Heart left ventricle (tissue), 16 donors: ENCODE measurements at regions not wholly inside any gene's neighbourhood (a gene's known extent, or its start where the extent isn't known, plus 50 kb on each side); places are given as distances from the start of the nearest gene placed in this dataset.
"Not testable (repeated sequence)": the region's sequence is repeated elsewhere in the genome, so short reads cannot be mapped to it uniquely, and the experiment has no call there.

ENCODE experiments used
- ATAC-seq, 4 donors: fragments of 200-7000 bp; cut with Tn5 transposase; one replicate each; pipeline ENCODE4 v1.9.1; 2020 to 2022; ENCODE audit warnings: moderate library complexity in 4 of 4, mild to moderate bottlenecking in 3 of 4, moderate number of reproducible peaks in 1 of 4
- DNase-seq, 5 donors: peaks; one replicate each; pipeline ENCODE4 v3.0.0-alpha.2; 2020
- H3K27ac ChIP-seq, 12 donors: fragments of 200-600 bp; sonication (generic) in 4 of 12; one replicate each; pipeline versions ENCODE4 v1.5.0 to v1.8.0; 2016 to 2022; ENCODE audit warnings: mild to moderate bottlenecking in 2 of 12
- H3K27me3 ChIP-seq, 9 donors: fragments of 200-600 bp; sonication (generic) in 2 of 9; one replicate each; pipeline versions ENCODE4 v1.5.1 to v1.8.0; 2016 to 2022; ENCODE audit warnings: mild to moderate bottlenecking in 3 of 9
- H3K36me3 ChIP-seq, 9 donors: fragments of 200-600 bp; sonication (generic) in 2 of 9; one replicate each; pipeline versions ENCODE4 v1.5.0 to v1.8.0; 2018 to 2022; ENCODE audit warnings: mild to moderate bottlenecking in 2 of 9
- H3K4me1 ChIP-seq, 12 donors: fragments of 200-600 bp; sonication (generic) in 4 of 12; one replicate each; pipeline versions ENCODE4 v1.5.0 to v1.8.0; 2016 to 2022; ENCODE audit warnings: mild to moderate bottlenecking in 3 of 12
- H3K4me3 ChIP-seq, 12 donors: fragments of 200-600 bp; sonication (generic) in 4 of 12; one replicate each; pipeline versions ENCODE4 v1.5.0 to v1.8.0; 2017 to 2022; ENCODE audit warnings: mild to moderate bottlenecking in 9 of 12, moderate library complexity in 4 of 12
- H3K9me3 ChIP-seq, 12 donors: fragments of 200-600 bp; sonication (generic) in 4 of 12; one replicate each; pipeline versions ENCODE4 v1.5.0 to v1.8.0; 2016 to 2022; ENCODE audit warnings: mild to moderate bottlenecking in 1 of 12
- POLR2A ChIP-seq, 2 donors: fragments of 450-650 bp; IDR thresholded peaks; one replicate each; pipeline ENCODE4 v1.6.1; 2017; ENCODE audit warnings: antibody characterized with exemption in 2 of 2, mild to moderate bottlenecking in 2 of 2, moderate library complexity in 2 of 2
- WGBS, 4 donors: extraction: QIAGEN DNeasy Blood & Tissue Kit in 2 of 4; methylation state at CpG; one replicate each; pipeline versions ENCODE4 v1.1.5 to v1.1.7; 2013 to 2018; 5-methylcytosine and 5-hydroxymethylcytosine counted together
- intact Hi-C, 10 donors: fragments of 100-400 bp; cut with DNase I; formaldehyde crosslinking; loops; one replicate each; pipeline versions ENCODE4 v1.11.1 to v1.14.2; 2022
- TF ChIP-seq, protein P1 (sequence below), 12 donors: fragments of 200-600 bp; sonication (generic) in 4 of 12; IDR thresholded peaks; one replicate each; pipeline versions ENCODE4 v1.5.0 to v1.8.0; 2018 to 2022; ENCODE audit warnings: antibody characterized with exemption in 12 of 12, mild to moderate bottlenecking in 5 of 12
- donor health status: ischemic (EF 13 %, LVEDD 7.1; RV severe dilation, severe dysfunction).
- donor health status: healthy with polysubstance abuse.
- donor health status: DM: no; HTN: yes; CAD: no.
- donor health status: DM: no; HTN: no; CAD: no.
- donor health status: ischemic (EF 25% LVEDD 6.9; RV normal size, moderate dysfunction).
- donor health status: ischemic (EF 25% LVEDD 5.7; RV mildly dilated, moderate dysfunction).
- donor health status: healthy.
- donor health status: DM: yes; HTN: yes; CAD: no.
- donor health status: ischemic (EF 35%, LVEDD 5.7; RV mildly dilated, moderate dysfunction).
- donor health status: nonischemic (EF 11% LVEDD 7.7; RV severe dilation, severe dysfunction).
- donor health status: DM: yes; HTN: yes; CAD: no.
- donor health status: PGD.
- donor health status: ischemic (EF 29% LVEDD 5.4; RV normal size, mild dysfunction).
- donor health status: nonischemic (EF 23%, LVEDD 6.1; RV moderate dilation, normal function).

DNA sequence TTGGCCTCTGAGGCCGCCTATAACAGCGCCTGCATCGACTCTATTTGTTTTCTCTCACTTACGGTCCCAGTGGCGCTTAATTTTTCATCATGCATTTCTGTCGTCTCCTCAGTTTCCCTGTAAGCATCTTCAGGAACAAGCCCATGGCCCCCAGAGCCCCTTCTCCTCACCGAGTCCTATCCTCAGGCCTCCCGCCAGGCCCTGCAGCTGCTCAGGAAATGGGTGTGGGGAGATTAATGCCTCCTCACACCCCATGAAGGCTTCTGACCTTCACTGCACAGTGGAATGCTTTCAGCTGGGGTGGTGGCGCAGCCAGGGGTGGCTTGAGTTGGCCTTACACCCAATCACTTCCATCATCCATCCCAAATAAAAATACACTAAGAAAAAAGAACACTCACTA lies 260.4 kb downstream of the FAM43A start:
- WGBS, 4 donors: 81 to 88% (median 85%) methylated on average over 9 of the region's 9 CpGs
- no peak for ATAC-seq

DNA sequence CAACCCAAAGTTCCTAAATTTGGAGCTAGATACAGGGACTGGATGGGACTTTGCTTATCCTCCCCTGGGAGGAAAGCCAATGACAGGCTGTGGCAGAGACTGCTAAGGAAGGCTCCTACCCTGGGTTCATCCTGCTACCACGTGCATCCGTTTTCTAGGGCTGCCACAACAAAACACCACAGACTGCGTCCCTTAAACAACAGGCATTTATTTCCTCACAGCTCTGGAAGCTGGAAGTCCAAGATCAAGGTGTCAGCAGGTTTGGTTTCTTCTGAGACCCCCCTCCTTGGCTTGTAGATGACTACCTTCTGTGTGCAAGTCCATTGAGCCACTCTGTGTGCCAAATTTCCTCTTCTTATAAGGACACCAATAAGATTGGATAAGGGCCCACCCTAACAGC lies 263.9 kb downstream of the FAM43A start:
- peaks cover 0 to 12% (median 0%) of the 10 kb centered on the region in 12 donors for H3K9me3 ChIP-seq
- TF ChIP-seq POLR2A (IDR thresholded peaks at IDR 0.05): no peak
- TF ChIP-seq, protein P1, sequence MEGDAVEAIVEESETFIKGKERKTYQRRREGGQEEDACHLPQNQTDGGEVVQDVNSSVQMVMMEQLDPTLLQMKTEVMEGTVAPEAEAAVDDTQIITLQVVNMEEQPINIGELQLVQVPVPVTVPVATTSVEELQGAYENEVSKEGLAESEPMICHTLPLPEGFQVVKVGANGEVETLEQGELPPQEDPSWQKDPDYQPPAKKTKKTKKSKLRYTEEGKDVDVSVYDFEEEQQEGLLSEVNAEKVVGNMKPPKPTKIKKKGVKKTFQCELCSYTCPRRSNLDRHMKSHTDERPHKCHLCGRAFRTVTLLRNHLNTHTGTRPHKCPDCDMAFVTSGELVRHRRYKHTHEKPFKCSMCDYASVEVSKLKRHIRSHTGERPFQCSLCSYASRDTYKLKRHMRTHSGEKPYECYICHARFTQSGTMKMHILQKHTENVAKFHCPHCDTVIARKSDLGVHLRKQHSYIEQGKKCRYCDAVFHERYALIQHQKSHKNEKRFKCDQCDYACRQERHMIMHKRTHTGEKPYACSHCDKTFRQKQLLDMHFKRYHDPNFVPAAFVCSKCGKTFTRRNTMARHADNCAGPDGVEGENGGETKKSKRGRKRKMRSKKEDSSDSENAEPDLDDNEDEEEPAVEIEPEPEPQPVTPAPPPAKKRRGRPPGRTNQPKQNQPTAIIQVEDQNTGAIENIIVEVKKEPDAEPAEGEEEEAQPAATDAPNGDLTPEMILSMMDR (IDR thresholded peaks at IDR 0.05): no peak
- H3K36me3 ChIP-seq: no peaks in the 10 kb centered on the region
- intact Hi-C loops: no loop called here
- H3K4me3 ChIP-seq: no peak overlapping the region
- 64 to 99% (median 78%) methylated on average over 3 of the region's 3 CpGs for WGBS, 4 donors
- ATAC-seq (no peak), DNase-seq (no peak)
- no peaks in the 10 kb centered on the region for H3K27me3 ChIP-seq
- no peak overlapping the region for H3K27ac ChIP-seq
- peaks cover 0 to 33% (median 19%) of the 10 kb centered on the region in 12 donors for H3K4me1 ChIP-seq

More for the DNA sequence above, 260.4 kb downstream of the FAM43A start:
- H3K27ac ChIP-seq: no peak overlapping the region
- intact Hi-C loops: no loop called here
- H3K36me3 ChIP-seq: no peaks in the 10 kb centered on the region
- peaks cover 0 to 12% (median 0%) of the 10 kb centered on the region in 12 donors for H3K9me3 ChIP-seq
- H3K4me3 ChIP-seq: no peak overlapping the region
- TF ChIP-seq, protein P1 (IDR thresholded peaks at IDR 0.05): no peak
- peaks cover 0 to 10% (median 0%) of the 10 kb centered on the region in 12 donors for H3K4me1 ChIP-seq
- no peak for DNase-seq
- no peaks in the 10 kb centered on the region for H3K27me3 ChIP-seq

DNA sequence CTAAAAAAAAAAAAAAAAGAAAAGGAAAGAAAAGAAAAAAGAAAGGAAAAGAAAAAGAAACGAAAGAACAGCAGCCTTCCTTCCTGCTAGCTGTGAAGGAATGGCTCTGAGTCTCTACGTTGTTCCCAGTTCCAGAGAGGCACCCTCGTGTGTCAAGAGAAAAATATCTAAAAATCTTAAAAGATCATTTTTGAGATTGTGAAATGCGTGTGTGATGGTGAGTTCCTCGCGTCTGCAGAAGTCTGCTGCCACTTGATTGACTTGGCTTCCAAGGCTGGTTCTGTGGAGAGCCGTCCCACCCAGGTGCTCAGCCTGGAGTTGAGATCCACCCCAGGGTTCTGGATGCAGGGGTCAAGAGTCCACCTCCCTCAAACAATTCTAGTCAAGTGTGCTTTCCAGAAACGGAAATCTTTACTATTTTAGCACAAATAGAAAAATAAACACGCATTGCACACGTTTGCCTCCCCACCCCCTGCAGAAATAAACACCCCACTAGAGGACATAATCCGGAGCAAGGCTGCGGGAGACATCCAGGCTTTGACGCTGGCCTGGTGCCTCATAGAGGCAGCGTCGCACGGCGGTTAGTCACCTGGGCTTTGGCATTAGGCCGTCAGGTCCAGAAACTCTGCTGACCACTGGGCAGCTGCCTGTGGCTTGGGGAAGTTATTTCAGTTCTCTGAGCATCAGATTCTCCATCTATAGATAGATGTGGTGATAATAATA lies 265.4 kb downstream of the FAM43A start:
- whole genome bisulfite sequencing, 4 donors: 67 to 78% (median 75%) methylated on average over 18 of the region's 18 CpGs
- TF ChIP-seq, protein P1 (IDR thresholded peaks at IDR 0.05): no peak
- no peak for TF ChIP-seq POLR2A (IDR thresholded peaks at IDR 0.05)
- Histone ChIP-seq H3K4me3 (peak overlapping the region in 4 of 12 donors; percentile 4 to 16 (median 8)), H3K27me3 (no peaks in the 10 kb centered on the region), H3K9me3 (peaks cover 0 to 12% (median 0%) of the 10 kb centered on the region in 12 donors), H3K4me1 (peaks cover 0 to 33% (median 17%) of the 10 kb centered on the region in 12 donors), H3K36me3 (no peaks in the 10 kb centered on the region), H3K27ac (peak overlapping the region in 3 of 12 donors; percentile 8 to 72 (median 72))
- DNase-seq: no peak
- intact Hi-C loops: loop anchor here in 3 of 10 donors (2.0 to 10.0 kb wide), 5 partner anchors 69 to 274 kb away; partner anchors contain the start of gene FAM43A (in 2 of the 3)
- ATAC-seq: peak in 1 of 4 donors; percentile 19

DNA sequence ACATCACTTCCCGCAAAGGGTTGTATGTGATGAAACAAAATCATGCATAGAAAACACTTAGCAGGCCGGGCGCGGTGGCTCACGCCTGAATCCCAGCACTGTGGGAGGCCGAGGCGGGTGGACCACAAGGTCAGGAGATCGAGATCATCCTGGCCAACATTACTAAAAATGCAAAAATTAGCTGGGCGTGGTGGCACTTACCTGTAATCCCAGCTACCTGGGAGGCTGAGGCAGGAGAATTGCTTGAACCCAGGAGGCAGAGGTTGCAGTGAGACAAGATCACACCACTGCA lies 265.9 kb downstream of the FAM43A start:
- WGBS, 4 donors: 77 to 92% (median 91%) methylated on average over 9 of the region's 9 CpGs
- H3K27me3 ChIP-seq, DNase-seq, H3K36me3 ChIP-seq, ATAC-seq: not testable (repeated sequence)
- intact Hi-C loops: loop anchor here in 3 of 10 donors (2.0 to 10.0 kb wide), 5 partner anchors 69 to 275 kb away; partner anchors contain the start of gene FAM43A (in 2 of the 3)
- H3K9me3 ChIP-seq: peaks cover 0 to 12% (median 0%) of the 10 kb centered on the region in 12 donors
- peak overlapping the region in 4 of 12 donors; percentile 4 to 16 (median 8) for H3K4me3 ChIP-seq
- peak overlapping the region in 6 of 12 donors; percentile 8 to 72 (median 56) for H3K27ac ChIP-seq
- peaks cover 0 to 33% (median 17%) of the 10 kb centered on the region in 12 donors for H3K4me1 ChIP-seq
